ENCODE measurements at regions not wholly inside any gene's neighbourhood (a gene's known extent, or its start where the extent isn't known, plus 50 kb on each side); places are given as distances from the start of the nearest gene placed in this dataset.

DNA sequence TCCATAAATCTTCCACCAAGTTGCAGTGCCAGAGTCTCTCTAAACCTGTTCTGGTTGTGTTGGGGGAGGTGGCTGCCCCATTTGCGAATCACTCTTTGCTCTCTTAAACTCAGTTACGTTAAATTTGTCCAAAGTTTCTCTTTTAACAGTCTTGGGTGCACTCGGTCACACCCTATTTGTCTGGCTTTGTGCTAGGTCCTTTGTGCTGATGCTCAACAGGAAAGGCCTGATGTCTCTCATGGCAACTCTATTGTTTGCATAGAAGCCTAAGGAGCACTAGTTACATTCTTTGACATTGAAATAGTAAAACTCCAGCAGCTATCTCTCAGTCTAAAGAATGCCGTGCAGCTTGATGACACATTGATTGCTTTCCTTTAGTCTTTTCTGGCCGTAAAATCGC is 105.1 kb downstream of the TRMT11 start:
- intact Hi-C loops (cut with micrococcal nuclease), result no loop called here
- peaks cover 0 to 3% (median 2%) of the 10 kb centered on the region in 7 donors for H3K4me1 Mint-ChIP-seq

DNA sequence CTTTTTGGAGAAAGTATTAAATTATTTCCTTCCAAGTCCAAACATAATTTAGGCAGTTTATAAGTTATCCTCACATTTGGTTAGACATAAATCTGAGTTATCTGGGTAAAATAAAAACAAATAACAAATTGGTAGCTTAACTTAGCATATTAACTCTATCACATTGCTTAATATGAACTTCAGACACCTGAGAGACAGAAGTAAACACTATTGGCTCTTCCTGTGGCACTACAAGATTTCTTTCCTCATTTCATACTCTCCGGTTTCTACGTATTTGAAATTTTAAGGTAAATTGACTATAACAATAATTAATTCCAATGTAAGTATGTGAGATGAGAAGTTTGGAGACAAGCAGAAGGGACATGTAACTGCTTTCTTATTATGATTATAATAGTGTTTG is 106.8 kb downstream of the TRMT11 start:
- Mint-ChIP-seq H3K27me3 (no peaks in the 10 kb centered on the region), H3K9me3 (peaks cover 0 to 4% (median 0%) of the 10 kb centered on the region in 11 donors), H3K27ac (no peak overlapping the region), H3K4me1 (peaks cover 0 to under 1% (median 0%) of the 10 kb centered on the region in 7 donors), H3K4me3 (no peak overlapping the region), H3K36me3 (peaks cover 0 to 25% (median 4%) of the 10 kb centered on the region in 5 donors)
- no peaks in the 10 kb centered on the region for H3K9me3 ChIP-seq (ENCODE audit: control insufficient read depth in 2 of 3, low read length in 3 of 3)
- no peaks in the 10 kb centered on the region for H3K27me3 ChIP-seq (ENCODE audit: control insufficient read depth in 2 of 2, insufficient read depth in 2 of 2, low read length in 2 of 2)
- CTCF ChIA-PET, result no interaction called here
- ATAC-seq, result no peak
- no peak overlapping the region for H3K4me3 ChIP-seq (ENCODE audit: low read length)
- POLR2A ChIA-PET, result no interaction called here
- H3K4me1 ChIP-seq (ENCODE audit: control insufficient read depth in 2 of 2, insufficient read depth in 2 of 2, low read length in 2 of 2), result no peaks in the 10 kb centered on the region
- intact Hi-C loops (cut with micrococcal nuclease), result no loop called here
- no peak for DNase-seq
- H3K27ac ChIP-seq (ENCODE audit: low read depth, low read length), result no peak overlapping the region
- H3K36me3 ChIP-seq (ENCODE audit: control insufficient read depth in 2 of 3, insufficient read depth in 3 of 3, low read length in 3 of 3), result no peaks in the 10 kb centered on the region

More for the DNA sequence above, 105.1 kb downstream of the TRMT11 start:
- no peak for DNase-seq
- no peak for ATAC-seq
- H3K27ac Mint-ChIP-seq, result no peak overlapping the region
- no peaks in the 10 kb centered on the region for H3K27me3 ChIP-seq (ENCODE audit: control insufficient read depth in 2 of 2, insufficient read depth in 2 of 2, low read length in 2 of 2)
- no peak overlapping the region for H3K27ac ChIP-seq (ENCODE audit: low read depth, low read length)
- peaks cover 0 to 4% (median 0%) of the 10 kb centered on the region in 11 donors for H3K9me3 Mint-ChIP-seq
- H3K27me3 Mint-ChIP-seq, result no peaks in the 10 kb centered on the region
- H3K9me3 ChIP-seq (ENCODE audit: control insufficient read depth in 2 of 3, low read length in 3 of 3), result no peaks in the 10 kb centered on the region
- H3K4me3 ChIP-seq (ENCODE audit: low read length), result no peak overlapping the region
- H3K4me3 Mint-ChIP-seq, result no peak overlapping the region
- ChIA-PET CTCF (no interaction called here), POLR2A (no interaction called here)
- H3K36me3 Mint-ChIP-seq, result peaks cover 0 to 28% (median 4%) of the 10 kb centered on the region in 5 donors
- no peaks in the 10 kb centered on the region for H3K36me3 ChIP-seq (ENCODE audit: control insufficient read depth in 2 of 3, insufficient read depth in 3 of 3, low read length in 3 of 3)
- H3K4me1 ChIP-seq (ENCODE audit: control insufficient read depth in 2 of 2, insufficient read depth in 2 of 2, low read length in 2 of 2), result no peaks in the 10 kb centered on the region

DNA sequence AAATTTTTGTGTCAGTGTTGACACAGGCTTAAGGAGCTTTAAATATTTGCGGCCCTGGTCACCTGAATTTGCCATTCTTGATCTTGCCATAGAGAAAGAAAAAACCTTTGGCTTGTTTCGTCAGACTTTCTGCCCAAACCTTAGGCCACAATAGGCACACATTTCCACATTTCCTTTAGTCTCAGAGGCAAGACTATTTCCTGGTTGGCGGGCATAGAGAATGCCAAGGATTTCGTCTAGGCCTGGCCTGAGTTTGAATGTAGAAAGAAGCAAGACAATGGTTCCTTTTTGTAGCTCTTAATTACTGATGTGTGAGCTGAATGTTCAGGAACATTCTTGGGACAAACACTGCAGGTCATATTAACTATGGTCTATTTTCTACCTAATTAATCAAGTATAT is 108.1 kb downstream of the TRMT11 start:
- peaks cover 0 to 4% (median 0%) of the 10 kb centered on the region in 11 donors for H3K9me3 Mint-ChIP-seq
- DNase-seq (no peak), ATAC-seq (no peak)
- no peaks in the 10 kb centered on the region for H3K27me3 Mint-ChIP-seq
- H3K36me3 ChIP-seq (ENCODE audit: control insufficient read depth in 2 of 3, insufficient read depth in 3 of 3, low read length in 3 of 3), result no peaks in the 10 kb centered on the region
- peaks cover 0 to 2% (median 0%) of the 10 kb centered on the region in 7 donors for H3K4me1 Mint-ChIP-seq
- H3K9me3 ChIP-seq (ENCODE audit: control insufficient read depth in 2 of 3, low read length in 3 of 3), result no peaks in the 10 kb centered on the region
- intact Hi-C loops (cut with micrococcal nuclease), result no loop called here
- peaks cover 0 to 30% (median 7%) of the 10 kb centered on the region in 5 donors for H3K36me3 Mint-ChIP-seq
- H3K27me3 ChIP-seq (ENCODE audit: control insufficient read depth in 2 of 2, insufficient read depth in 2 of 2, low read length in 2 of 2), result no peaks in the 10 kb centered on the region
- POLR2A ChIA-PET, result no interaction called here
- H3K4me3 ChIP-seq (ENCODE audit: low read length), result no peak overlapping the region
- no peaks in the 10 kb centered on the region for H3K4me1 ChIP-seq (ENCODE audit: control insufficient read depth in 2 of 2, insufficient read depth in 2 of 2, low read length in 2 of 2)
- no peak overlapping the region for H3K4me3 Mint-ChIP-seq
- no peak overlapping the region for H3K27ac Mint-ChIP-seq
- CTCF ChIA-PET, result interaction anchor here (0.5 kb wide), 1 partner anchor 129 kb away, joined by 3 read pairs; no protein-coding TSS in a partner anchor
- no peak overlapping the region for H3K27ac ChIP-seq (ENCODE audit: low read depth, low read length)

DNA sequence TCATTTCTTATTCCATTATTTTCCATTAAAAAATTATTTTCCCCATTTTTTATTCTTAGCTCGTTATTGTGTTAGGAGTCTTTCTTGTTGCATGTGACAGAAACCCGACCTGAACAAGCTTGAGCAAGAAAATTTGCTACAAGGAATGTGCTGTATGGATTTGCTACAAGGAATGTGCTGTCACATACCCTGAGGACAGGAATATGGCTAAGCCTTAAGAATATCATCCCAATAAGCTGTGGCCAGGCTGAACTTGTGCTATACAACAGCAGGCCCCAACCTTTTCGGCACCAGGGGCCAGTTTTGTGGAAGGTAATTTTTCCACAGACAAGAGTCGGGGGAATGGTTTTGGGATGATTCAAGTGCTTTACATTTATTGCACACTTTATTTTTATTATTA is 114.0 kb downstream of the TRMT11 start:
- H3K4me1 Mint-ChIP-seq, result peaks cover 0 to 2% (median 0%) of the 10 kb centered on the region in 7 donors
- intact Hi-C loops (cut with micrococcal nuclease), result no loop called here
- H3K27ac ChIP-seq (ENCODE audit: low read depth, low read length), result no peak overlapping the region
- H3K9me3 ChIP-seq (ENCODE audit: control insufficient read depth in 2 of 3, low read length in 3 of 3), result no peaks in the 10 kb centered on the region
- DNase-seq (no peak), ATAC-seq (no peak)
- H3K4me3 ChIP-seq (ENCODE audit: low read length), result no peak overlapping the region
- peaks cover 0 to 51% (median 29%) of the 10 kb centered on the region in 5 donors for H3K36me3 Mint-ChIP-seq
- H3K27me3 Mint-ChIP-seq, result no peaks in the 10 kb centered on the region
- H3K27ac Mint-ChIP-seq, result no peak overlapping the region
- H3K27me3 ChIP-seq (ENCODE audit: control insufficient read depth in 2 of 2, insufficient read depth in 2 of 2, low read length in 2 of 2), result no peaks in the 10 kb centered on the region
- no peak overlapping the region for H3K4me3 Mint-ChIP-seq
- no peaks in the 10 kb centered on the region for H3K4me1 ChIP-seq (ENCODE audit: control insufficient read depth in 2 of 2, insufficient read depth in 2 of 2, low read length in 2 of 2)
- ChIA-PET POLR2A (no interaction called here), CTCF (no interaction called here)
- H3K36me3 ChIP-seq (ENCODE audit: control insufficient read depth in 2 of 3, insufficient read depth in 3 of 3, low read length in 3 of 3), result peaks cover 0 to 4% (median 0%) of the 10 kb centered on the region in 3 experiments
- H3K9me3 Mint-ChIP-seq, result peaks cover 0 to 5% (median 0%) of the 10 kb centered on the region in 11 donors

DNA sequence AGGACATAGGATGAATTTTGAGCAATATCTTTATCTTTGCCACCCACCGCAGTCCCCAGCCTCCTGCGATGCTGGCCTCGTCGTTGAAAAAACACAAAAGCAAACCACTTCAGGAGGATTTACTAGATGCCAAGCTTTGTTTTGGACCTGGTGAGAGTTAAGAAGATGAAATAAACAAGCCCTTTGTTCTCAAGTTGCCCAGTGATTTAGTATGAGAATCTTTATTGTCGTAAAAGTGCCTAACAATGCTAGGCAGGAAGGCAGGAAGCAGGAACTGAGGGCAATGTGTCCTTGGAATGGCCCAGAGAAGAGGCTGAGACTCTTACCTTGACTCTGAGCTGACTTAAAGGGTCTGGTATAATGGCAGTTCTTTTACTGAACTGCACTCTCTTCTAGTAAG is 116.0 kb downstream of the TRMT11 start:
- ChIA-PET POLR2A (no interaction called here), CTCF (no interaction called here)
- no peaks in the 10 kb centered on the region for H3K9me3 ChIP-seq (ENCODE audit: control insufficient read depth in 2 of 3, low read length in 3 of 3)
- H3K36me3 ChIP-seq (ENCODE audit: control insufficient read depth in 2 of 3, insufficient read depth in 3 of 3, low read length in 3 of 3), result peaks cover 0 to 4% (median 0%) of the 10 kb centered on the region in 3 experiments
- no peak overlapping the region for H3K4me3 Mint-ChIP-seq
- no peaks in the 10 kb centered on the region for H3K27me3 ChIP-seq (ENCODE audit: control insufficient read depth in 2 of 2, insufficient read depth in 2 of 2, low read length in 2 of 2)
- ATAC-seq (no peak), DNase-seq (no peak)
- peaks cover 0 to 2% (median 0%) of the 10 kb centered on the region in 7 donors for H3K4me1 Mint-ChIP-seq
- peaks cover 0 to 56% (median 29%) of the 10 kb centered on the region in 5 donors for H3K36me3 Mint-ChIP-seq
- H3K9me3 Mint-ChIP-seq, result peaks cover 0 to 5% (median 0%) of the 10 kb centered on the region in 11 donors
- intact Hi-C loops (cut with micrococcal nuclease), result no loop called here
- H3K4me3 ChIP-seq (ENCODE audit: low read length), result no peak overlapping the region
- no peak overlapping the region for H3K27ac ChIP-seq (ENCODE audit: low read depth, low read length)
- no peak overlapping the region for H3K27ac Mint-ChIP-seq
- H3K4me1 ChIP-seq (ENCODE audit: control insufficient read depth in 2 of 2, insufficient read depth in 2 of 2, low read length in 2 of 2), result no peaks in the 10 kb centered on the region
- no peaks in the 10 kb centered on the region for H3K27me3 Mint-ChIP-seq

DNA sequence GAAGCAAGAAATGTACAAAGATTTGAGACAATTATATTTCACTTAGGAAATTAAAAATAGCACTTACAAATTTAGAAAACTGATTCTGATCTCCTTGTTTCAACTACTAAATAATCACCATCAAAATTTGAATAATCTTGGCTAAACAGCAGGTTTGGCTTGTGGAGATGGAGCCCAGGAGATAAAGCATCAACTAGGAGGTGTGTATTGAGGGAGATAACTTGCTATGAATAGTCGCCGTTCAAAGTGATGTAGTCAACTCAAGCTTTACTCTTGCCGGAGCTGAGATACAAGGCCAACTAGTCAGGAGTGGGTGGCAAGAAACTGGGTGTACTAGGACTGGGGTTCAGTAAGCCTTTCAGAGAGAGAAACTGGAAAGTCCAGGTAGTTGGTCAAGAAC is 117.7 kb downstream of the TRMT11 start:
- ChIA-PET CTCF (no interaction called here), POLR2A (no interaction called here)
- no peak overlapping the region for H3K27ac ChIP-seq (ENCODE audit: low read depth, low read length)
- Mint-ChIP-seq H3K27ac (no peak overlapping the region), H3K36me3 (peaks cover 0 to 52% (median 25%) of the 10 kb centered on the region in 5 donors), H3K27me3 (no peaks in the 10 kb centered on the region), H3K4me1 (no peaks in the 10 kb centered on the region), H3K4me3 (no peak overlapping the region), H3K9me3 (peaks cover 0 to 5% (median 0%) of the 10 kb centered on the region in 11 donors)
- no peaks in the 10 kb centered on the region for H3K27me3 ChIP-seq (ENCODE audit: control insufficient read depth in 2 of 2, insufficient read depth in 2 of 2, low read length in 2 of 2)
- ATAC-seq (no peak), DNase-seq (no peak)
- peaks cover 0 to 4% (median 0%) of the 10 kb centered on the region in 3 experiments for H3K36me3 ChIP-seq (ENCODE audit: control insufficient read depth in 2 of 3, insufficient read depth in 3 of 3, low read length in 3 of 3)
- intact Hi-C loops (cut with micrococcal nuclease), result no loop called here
- H3K4me1 ChIP-seq (ENCODE audit: control insufficient read depth in 2 of 2, insufficient read depth in 2 of 2, low read length in 2 of 2), result no peaks in the 10 kb centered on the region
- no peaks in the 10 kb centered on the region for H3K9me3 ChIP-seq (ENCODE audit: control insufficient read depth in 2 of 3, low read length in 3 of 3)
- H3K4me3 ChIP-seq (ENCODE audit: low read length), result no peak overlapping the region

DNA sequence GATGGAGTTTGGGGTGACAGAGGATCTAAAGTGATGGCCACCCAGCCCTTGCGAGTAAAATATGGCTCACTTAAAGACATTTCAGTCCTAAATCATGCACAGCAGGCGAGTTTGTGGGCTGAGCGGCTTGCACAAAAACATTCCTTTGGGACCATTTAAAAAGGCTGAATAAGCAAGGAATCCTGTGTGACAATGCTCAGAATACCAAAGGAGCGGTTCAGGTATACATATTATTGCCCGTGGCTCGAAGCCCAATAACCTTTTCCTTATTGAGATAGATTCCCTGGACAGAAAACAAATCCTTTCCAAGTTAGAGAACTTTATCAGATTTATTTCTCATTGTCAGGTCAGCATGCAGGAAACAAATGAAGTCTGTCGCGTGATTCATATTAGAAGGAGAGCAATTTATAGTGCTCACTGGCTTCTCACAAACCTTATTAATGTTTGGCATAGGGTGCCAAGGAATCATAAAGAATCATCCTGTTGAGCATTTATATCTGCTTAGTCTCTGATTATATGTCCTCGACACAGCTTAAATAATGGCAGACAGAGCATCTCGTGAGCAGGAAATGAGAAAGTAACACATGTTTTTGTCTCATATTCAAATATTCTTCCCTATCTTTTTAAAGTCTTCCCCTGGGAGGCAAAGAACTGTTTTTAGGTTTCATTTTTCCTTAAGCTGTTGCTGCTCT is 121.3 kb downstream of the TRMT11 start:
- Mint-ChIP-seq H3K36me3 (peaks cover 0 to 44% (median 12%) of the 10 kb centered on the region in 5 donors), H3K4me3 (no peak overlapping the region), H3K27ac (no peak overlapping the region), H3K4me1 (no peaks in the 10 kb centered on the region), H3K27me3 (no peaks in the 10 kb centered on the region), H3K9me3 (peaks cover 0 to 5% (median 0%) of the 10 kb centered on the region in 11 donors)
- Histone ChIP-seq H3K27ac (ENCODE audit: low read depth, low read length) (no peak overlapping the region), H3K4me1 (ENCODE audit: control insufficient read depth in 2 of 2, insufficient read depth in 2 of 2, low read length in 2 of 2) (no peaks in the 10 kb centered on the region), H3K36me3 (ENCODE audit: control insufficient read depth in 2 of 3, insufficient read depth in 3 of 3, low read length in 3 of 3) (no peaks in the 10 kb centered on the region), H3K27me3 (ENCODE audit: control insufficient read depth in 2 of 2, insufficient read depth in 2 of 2, low read length in 2 of 2) (no peaks in the 10 kb centered on the region), H3K4me3 (ENCODE audit: low read length) (no peak overlapping the region), H3K9me3 (ENCODE audit: control insufficient read depth in 2 of 3, low read length in 3 of 3) (no peaks in the 10 kb centered on the region)
- CTCF ChIA-PET, result no interaction called here
- ATAC-seq (no peak), DNase-seq (no peak)
- POLR2A ChIA-PET, result no interaction called here
- intact Hi-C loops (cut with micrococcal nuclease), result no loop called here
